ENCODE measurements at regions not wholly inside any gene's neighbourhood (a gene's known extent, or its start where the extent isn't known, plus 50 kb on each side); places are given as distances from the start of the nearest gene placed in this dataset.

DNA sequence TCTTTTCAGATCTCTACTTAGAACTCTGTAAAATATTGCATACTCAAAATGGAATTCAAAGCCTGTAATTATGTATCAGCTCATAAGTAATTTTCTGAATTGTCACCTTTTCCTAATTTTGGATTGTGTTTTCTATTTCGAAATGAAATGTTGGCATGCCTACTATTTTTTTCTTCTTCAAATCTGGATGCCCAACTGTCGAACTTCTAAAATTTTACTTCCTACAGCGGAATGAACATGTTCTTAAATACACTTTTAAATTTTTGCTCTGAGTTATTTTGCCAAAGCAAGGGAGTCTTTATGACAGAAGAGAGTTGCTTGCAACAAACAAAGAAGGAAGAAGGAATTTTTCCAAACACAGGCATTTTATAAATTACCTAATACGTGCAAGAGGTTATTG, 336.0 kb downstream of the ADCYAP1 start:
- no TSS peak for BruUV-seq (replicated peaks)
- ATAC-seq (no peak), DNase-seq (ENCODE audit: low read depth, low spot score) (no peak)
- Histone ChIP-seq H3K9ac (ENCODE audit: low read length) (no peak overlapping the region), H3K9me3 (ENCODE audit: control insufficient read depth in 1 of 2, insufficient read depth in 1 of 2, low read depth in 1 of 2, low read length in 2 of 2) (no peaks in the 10 kb centered on the region), H3K9me2 (ENCODE audit: insufficient read depth) (no peaks in the 10 kb centered on the region), H4K20me1 (ENCODE audit: insufficient read depth) (no peaks in the 10 kb centered on the region), H3K36me3 (ENCODE audit: control insufficient read depth in 1 of 2, insufficient read depth in 2 of 2, low read length in 2 of 2) (no peaks in the 10 kb centered on the region), H2AFZ (ENCODE audit: low read depth, low read length, poor library complexity, severe bottlenecking) (no peak overlapping the region), H3K27ac (ENCODE audit: low read depth, low read length) (no peak overlapping the region), H3K27me3 (ENCODE audit: insufficient read depth, low read length) (no peaks in the 10 kb centered on the region), H3K4me2 (ENCODE audit: low read length) (no peak overlapping the region), H3K79me2 (ENCODE audit: insufficient read depth, low read length) (no peaks in the 10 kb centered on the region), H3K4me1 (ENCODE audit: control insufficient read depth in 1 of 2, insufficient read depth in 2 of 2, low read length in 2 of 2) (no peaks in the 10 kb centered on the region), H3K4me3 (replicated peaks in 1 of 2; ENCODE audit: low read depth in 1 of 2, low read length in 2 of 2) (no peak overlapping the region)
- POLR2A ChIA-PET = no interaction called here
- RAD21 ChIA-PET (ENCODE audit: low non-redundant PET in 1 of 2, low total read pairs in 2 of 2, uncharacterized antibody in 2 of 2, unreplicated experiment in 2 of 2) = no interaction called here
- CTCF ChIA-PET = no interaction called here
- intact Hi-C loops (cut with micrococcal nuclease) = no loop called here
- TF ChIP-seq, protein P1, sequence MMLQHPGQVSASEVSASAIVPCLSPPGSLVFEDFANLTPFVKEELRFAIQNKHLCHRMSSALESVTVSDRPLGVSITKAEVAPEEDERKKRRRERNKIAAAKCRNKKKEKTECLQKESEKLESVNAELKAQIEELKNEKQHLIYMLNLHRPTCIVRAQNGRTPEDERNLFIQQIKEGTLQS (IDR thresholded peaks at IDR 0.05) = no peak
- TF ChIP-seq FOSL1 (IDR thresholded peaks at IDR 0.05; ENCODE audit: low read depth) = no peak
- TF ChIP-seq, protein P2, sequence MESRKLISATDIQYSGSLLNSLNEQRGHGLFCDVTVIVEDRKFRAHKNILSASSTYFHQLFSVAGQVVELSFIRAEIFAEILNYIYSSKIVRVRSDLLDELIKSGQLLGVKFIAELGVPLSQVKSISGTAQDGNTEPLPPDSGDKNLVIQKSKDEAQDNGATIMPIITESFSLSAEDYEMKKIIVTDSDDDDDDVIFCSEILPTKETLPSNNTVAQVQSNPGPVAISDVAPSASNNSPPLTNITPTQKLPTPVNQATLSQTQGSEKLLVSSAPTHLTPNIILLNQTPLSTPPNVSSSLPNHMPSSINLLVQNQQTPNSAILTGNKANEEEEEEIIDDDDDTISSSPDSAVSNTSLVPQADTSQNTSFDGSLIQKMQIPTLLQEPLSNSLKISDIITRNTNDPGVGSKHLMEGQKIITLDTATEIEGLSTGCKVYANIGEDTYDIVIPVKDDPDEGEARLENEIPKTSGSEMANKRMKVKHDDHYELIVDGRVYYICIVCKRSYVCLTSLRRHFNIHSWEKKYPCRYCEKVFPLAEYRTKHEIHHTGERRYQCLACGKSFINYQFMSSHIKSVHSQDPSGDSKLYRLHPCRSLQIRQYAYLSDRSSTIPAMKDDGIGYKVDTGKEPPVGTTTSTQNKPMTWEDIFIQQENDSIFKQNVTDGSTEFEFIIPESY (IDR thresholded peaks at IDR 0.05; ENCODE audit: extremely low read depth, insufficient replicate concordance, low read length) = no peak

DNA sequence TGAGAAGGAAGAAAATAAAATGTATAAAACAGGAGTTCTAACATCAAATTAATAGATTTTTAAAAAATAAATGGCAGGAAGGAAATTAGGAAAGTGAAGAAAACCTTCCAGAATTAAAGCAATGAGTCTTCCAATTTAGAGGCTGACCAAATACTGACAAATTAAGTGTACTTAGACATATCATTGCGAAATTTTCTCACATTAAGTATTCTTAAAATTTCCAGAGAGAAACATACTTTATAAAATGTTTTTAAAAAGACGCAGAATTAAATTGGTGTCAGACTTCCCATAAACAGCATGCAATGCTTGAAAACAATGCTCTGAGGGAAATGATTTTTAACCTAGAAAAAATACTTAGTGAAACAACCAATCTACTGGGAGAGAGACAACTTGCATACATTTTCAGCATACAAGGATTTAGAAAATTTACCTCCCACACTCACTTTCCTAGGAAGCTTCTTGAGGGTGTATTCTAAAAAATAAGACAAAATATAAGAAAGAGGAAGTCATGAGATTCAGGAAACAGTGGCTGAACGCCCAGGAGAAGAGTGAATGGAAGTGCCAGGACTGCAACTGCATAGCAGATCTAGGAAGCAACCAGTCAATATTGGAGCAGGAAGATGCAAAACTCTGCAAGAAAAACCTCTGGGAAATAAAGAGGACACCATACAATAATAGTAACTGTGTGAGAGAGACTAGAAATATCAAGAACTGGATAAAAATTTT, 339.9 kb downstream of the ADCYAP1 start:
- Histone ChIP-seq H3K36me3 (ENCODE audit: control insufficient read depth in 1 of 2, insufficient read depth in 2 of 2, low read length in 2 of 2) (no peaks in the 10 kb centered on the region), H4K20me1 (ENCODE audit: insufficient read depth) (no peaks in the 10 kb centered on the region), H3K27me3 (ENCODE audit: insufficient read depth, low read length) (no peaks in the 10 kb centered on the region), H3K4me1 (ENCODE audit: control insufficient read depth in 1 of 2, insufficient read depth in 2 of 2, low read length in 2 of 2) (no peaks in the 10 kb centered on the region), H3K9me2 (ENCODE audit: insufficient read depth) (no peaks in the 10 kb centered on the region), H3K9ac (ENCODE audit: low read length) (no peak overlapping the region), H3K4me3 (replicated peaks in 1 of 2; ENCODE audit: low read depth in 1 of 2, low read length in 2 of 2) (no peak overlapping the region), H3K79me2 (ENCODE audit: insufficient read depth, low read length) (no peaks in the 10 kb centered on the region), H2AFZ (ENCODE audit: low read depth, low read length, poor library complexity, severe bottlenecking) (no peak overlapping the region), H3K9me3 (ENCODE audit: control insufficient read depth in 1 of 2, insufficient read depth in 1 of 2, low read depth in 1 of 2, low read length in 2 of 2) (no peaks in the 10 kb centered on the region), H3K27ac (ENCODE audit: low read depth, low read length) (no peak overlapping the region), H3K4me2 (ENCODE audit: low read length) (no peak overlapping the region)
- BruUV-seq (replicated peaks) = no TSS peak
- intact Hi-C loops (cut with micrococcal nuclease) = no loop called here
- ATAC-seq = no peak
- no peak for TF ChIP-seq SRF (IDR thresholded peaks at IDR 0.05; ENCODE audit: low read depth)
- TF ChIP-seq CEBPB (IDR thresholded peaks at IDR 0.05; ENCODE audit: low read depth) = no peak
- no peak for TF ChIP-seq SIN3A (IDR thresholded peaks at IDR 0.05; ENCODE audit: low read depth)
- TF ChIP-seq POLR2A (IDR thresholded peaks at IDR 0.05; ENCODE audit: borderline replicate concordance, extremely low read depth, insufficient read depth, insufficient read length) = no peak
- TF ChIP-seq ZFX (IDR thresholded peaks at IDR 0.05) = no peak
- TF ChIP-seq JUND (IDR thresholded peaks at IDR 0.05) = no peak
- TF ChIP-seq YY1 (IDR thresholded peaks at IDR 0.05; ENCODE audit: extremely low read depth, insufficient replicate concordance, low read depth, low read length) = no peak
- no peak for TF ChIP-seq POLR2AphosphoS5 (IDR thresholded peaks at IDR 0.05; ENCODE audit: low read depth, low read length)
- TF ChIP-seq CBX3 (IDR thresholded peaks at IDR 0.05; ENCODE audit: low read depth) = no peak
- no peak for TF ChIP-seq FOSL1 (IDR thresholded peaks at IDR 0.05; ENCODE audit: low read depth)
- TF ChIP-seq, protein P3, sequence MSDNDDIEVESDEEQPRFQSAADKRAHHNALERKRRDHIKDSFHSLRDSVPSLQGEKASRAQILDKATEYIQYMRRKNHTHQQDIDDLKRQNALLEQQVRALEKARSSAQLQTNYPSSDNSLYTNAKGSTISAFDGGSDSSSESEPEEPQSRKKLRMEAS (IDR thresholded peaks at IDR 0.05) = no peak
- TF ChIP-seq, protein P4, sequence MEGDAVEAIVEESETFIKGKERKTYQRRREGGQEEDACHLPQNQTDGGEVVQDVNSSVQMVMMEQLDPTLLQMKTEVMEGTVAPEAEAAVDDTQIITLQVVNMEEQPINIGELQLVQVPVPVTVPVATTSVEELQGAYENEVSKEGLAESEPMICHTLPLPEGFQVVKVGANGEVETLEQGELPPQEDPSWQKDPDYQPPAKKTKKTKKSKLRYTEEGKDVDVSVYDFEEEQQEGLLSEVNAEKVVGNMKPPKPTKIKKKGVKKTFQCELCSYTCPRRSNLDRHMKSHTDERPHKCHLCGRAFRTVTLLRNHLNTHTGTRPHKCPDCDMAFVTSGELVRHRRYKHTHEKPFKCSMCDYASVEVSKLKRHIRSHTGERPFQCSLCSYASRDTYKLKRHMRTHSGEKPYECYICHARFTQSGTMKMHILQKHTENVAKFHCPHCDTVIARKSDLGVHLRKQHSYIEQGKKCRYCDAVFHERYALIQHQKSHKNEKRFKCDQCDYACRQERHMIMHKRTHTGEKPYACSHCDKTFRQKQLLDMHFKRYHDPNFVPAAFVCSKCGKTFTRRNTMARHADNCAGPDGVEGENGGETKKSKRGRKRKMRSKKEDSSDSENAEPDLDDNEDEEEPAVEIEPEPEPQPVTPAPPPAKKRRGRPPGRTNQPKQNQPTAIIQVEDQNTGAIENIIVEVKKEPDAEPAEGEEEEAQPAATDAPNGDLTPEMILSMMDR (IDR thresholded peaks at IDR 0.05 in 2 of 3, conservative IDR thresholded peaks at IDR 0.05 in 1 of 3; ENCODE audit: borderline replicate concordance in 1 of 3, insufficient read depth in 1 of 3, low read depth in 2 of 3, low read length in 2 of 3) = no peak
- TF ChIP-seq EZH2 (IDR thresholded peaks at IDR 0.05) = no peak
- TF ChIP-seq EGR1 (IDR thresholded peaks at IDR 0.05; ENCODE audit: low read depth) = no peak
- TF ChIP-seq ZNF274 (IDR thresholded peaks at IDR 0.05; ENCODE audit: low read depth, low read length) = no peak
- no peak for TF ChIP-seq ELF1 (IDR thresholded peaks at IDR 0.05; ENCODE audit: borderline replicate concordance, low read depth)
- POLR2A ChIA-PET = no interaction called here
- RAD21 ChIA-PET (ENCODE audit: low non-redundant PET in 1 of 2, low total read pairs in 2 of 2, uncharacterized antibody in 2 of 2, unreplicated experiment in 2 of 2) = no interaction called here
- DNase-seq (ENCODE audit: low read depth, low spot score) = no peak
- CTCF ChIA-PET = no interaction called here
